ENCODE measurements at regions not wholly inside any gene's neighbourhood (a gene's known extent, or its start where the extent isn't known, plus 50 kb on each side); places are given as distances from the start of the nearest gene placed in this dataset.

- Histone ChIP-seq H3K4me1 (ENCODE audit: control insufficient read depth in 5 of 5, insufficient read depth in 5 of 5, low read length in 5 of 5) (no peaks in the 10 kb centered on the region), H3K36me3 (ENCODE audit: control insufficient read depth in 5 of 5, insufficient read depth in 5 of 5, low read length in 5 of 5) (no peaks in the 10 kb centered on the region), H3K9ac (ENCODE audit: low read length in 5 of 5) (no peak overlapping the region), H3K27ac (ENCODE audit: low read depth, low read length) (no peak overlapping the region), H3K9me3 (ENCODE audit: control insufficient read depth in 5 of 5, low read length in 5 of 5) (peaks cover 0 to 13% (median 3%) of the 10 kb centered on the region in 5 donors), H3K27me3 (ENCODE audit: control insufficient read depth in 5 of 5, insufficient read depth in 4 of 5, low read length in 5 of 5) (no peaks in the 10 kb centered on the region), H3K4me3 (ENCODE audit: low read depth in 1 of 5, low read length in 5 of 5) (no peak overlapping the region)
These were observed 152.8 kb upstream of the TAS2R1 start for GRCh38 chr5:9782826-9783560.

- Histone ChIP-seq H3K9ac (ENCODE audit: low read length in 5 of 5) (no peak overlapping the region), H3K36me3 (ENCODE audit: control insufficient read depth in 5 of 5, insufficient read depth in 5 of 5, low read length in 5 of 5) (no peaks in the 10 kb centered on the region), H3K4me3 (ENCODE audit: low read depth in 1 of 5, low read length in 5 of 5) (no peak overlapping the region), H3K27ac (ENCODE audit: low read depth, low read length) (no peak overlapping the region), H3K27me3 (ENCODE audit: control insufficient read depth in 5 of 5, insufficient read depth in 4 of 5, low read length in 5 of 5) (no peaks in the 10 kb centered on the region), H3K9me3 (ENCODE audit: control insufficient read depth in 5 of 5, low read length in 5 of 5) (peaks cover 0 to 13% (median 3%) of the 10 kb centered on the region in 5 donors), H3K4me1 (ENCODE audit: control insufficient read depth in 5 of 5, insufficient read depth in 5 of 5, low read length in 5 of 5) (no peaks in the 10 kb centered on the region)
These were observed 151.7 kb upstream of the TAS2R1 start for GRCh38 chr5:9781890-9782289.

GRCh38 chr5:9781275-9781674 is 151.1 kb upstream of the TAS2R1 start:
- Histone ChIP-seq H3K27ac (ENCODE audit: low read depth, low read length) (no peak overlapping the region), H3K36me3 (ENCODE audit: control insufficient read depth in 5 of 5, insufficient read depth in 5 of 5, low read length in 5 of 5) (no peaks in the 10 kb centered on the region), H3K9ac (ENCODE audit: low read length in 5 of 5) (no peak overlapping the region)

GRCh38 chr5:9780501-9780900 is 150.3 kb upstream of the TAS2R1 start:
- no peaks in the 10 kb centered on the region for H3K36me3 ChIP-seq (ENCODE audit: control insufficient read depth in 5 of 5, insufficient read depth in 5 of 5, low read length in 5 of 5)
- H3K4me3 ChIP-seq (ENCODE audit: low read depth in 1 of 5, low read length in 5 of 5), result no peak overlapping the region
- H3K9me3 ChIP-seq (ENCODE audit: control insufficient read depth in 5 of 5, low read length in 5 of 5), result peaks cover 0 to 13% (median 3%) of the 10 kb centered on the region in 5 donors
- H3K27me3 ChIP-seq (ENCODE audit: control insufficient read depth in 5 of 5, insufficient read depth in 4 of 5, low read length in 5 of 5), result no peaks in the 10 kb centered on the region
- H3K27ac ChIP-seq (ENCODE audit: low read depth, low read length), result no peak overlapping the region
- H3K9ac ChIP-seq (ENCODE audit: low read length in 5 of 5), result no peak overlapping the region
- H3K4me1 ChIP-seq (ENCODE audit: control insufficient read depth in 5 of 5, insufficient read depth in 5 of 5, low read length in 5 of 5), result no peaks in the 10 kb centered on the region

More at GRCh38 chr5:9781275-9781674, 151.1 kb upstream of the TAS2R1 start:
- H3K4me3 ChIP-seq (ENCODE audit: low read depth in 1 of 5, low read length in 5 of 5), result no peak overlapping the region
- H3K27me3 ChIP-seq (ENCODE audit: control insufficient read depth in 5 of 5, insufficient read depth in 4 of 5, low read length in 5 of 5), result no peaks in the 10 kb centered on the region
- no peaks in the 10 kb centered on the region for H3K4me1 ChIP-seq (ENCODE audit: control insufficient read depth in 5 of 5, insufficient read depth in 5 of 5, low read length in 5 of 5)
- peaks cover 0 to 13% (median 3%) of the 10 kb centered on the region in 5 donors for H3K9me3 ChIP-seq (ENCODE audit: control insufficient read depth in 5 of 5, low read length in 5 of 5)

- H3K4me1 ChIP-seq (ENCODE audit: control insufficient read depth in 5 of 5, insufficient read depth in 5 of 5, low read length in 5 of 5), result no peaks in the 10 kb centered on the region
- H3K9me3 ChIP-seq (ENCODE audit: control insufficient read depth in 5 of 5, low read length in 5 of 5), result peaks cover 0 to 13% (median 3%) of the 10 kb centered on the region in 5 donors
- no peaks in the 10 kb centered on the region for H3K27me3 ChIP-seq (ENCODE audit: control insufficient read depth in 5 of 5, insufficient read depth in 4 of 5, low read length in 5 of 5)
- no peak overlapping the region for H3K4me3 ChIP-seq (ENCODE audit: low read depth in 1 of 5, low read length in 5 of 5)
- H3K27ac ChIP-seq (ENCODE audit: low read depth, low read length), result no peak overlapping the region
- no peak overlapping the region for H3K9ac ChIP-seq (ENCODE audit: low read length in 5 of 5)
- H3K36me3 ChIP-seq (ENCODE audit: control insufficient read depth in 5 of 5, insufficient read depth in 5 of 5, low read length in 5 of 5), result no peaks in the 10 kb centered on the region
These were observed 146.4 kb upstream of the TAS2R1 start for GRCh38 chr5:9776525-9776924.

- no peaks in the 10 kb centered on the region for H3K36me3 ChIP-seq (ENCODE audit: control insufficient read depth in 5 of 5, insufficient read depth in 5 of 5, low read length in 5 of 5)
- H3K4me3 ChIP-seq (ENCODE audit: low read depth in 1 of 5, low read length in 5 of 5), result no peak overlapping the region
- no peaks in the 10 kb centered on the region for H3K27me3 ChIP-seq (ENCODE audit: control insufficient read depth in 5 of 5, insufficient read depth in 4 of 5, low read length in 5 of 5)
- no peak overlapping the region for H3K27ac ChIP-seq (ENCODE audit: low read depth, low read length)
- peaks cover 0 to 5% (median 3%) of the 10 kb centered on the region in 5 donors for H3K9me3 ChIP-seq (ENCODE audit: control insufficient read depth in 5 of 5, low read length in 5 of 5)
- H3K9ac ChIP-seq (ENCODE audit: low read length in 5 of 5), result no peak overlapping the region
- no peaks in the 10 kb centered on the region for H3K4me1 ChIP-seq (ENCODE audit: control insufficient read depth in 5 of 5, insufficient read depth in 5 of 5, low read length in 5 of 5)
These were observed 145.2 kb upstream of the TAS2R1 start for GRCh38 chr5:9775339-9775738.

- no peaks in the 10 kb centered on the region for H3K36me3 ChIP-seq (ENCODE audit: control insufficient read depth in 5 of 5, insufficient read depth in 5 of 5, low read length in 5 of 5)
- peaks cover 0 to 3% (median 0%) of the 10 kb centered on the region in 5 donors for H3K9me3 ChIP-seq (ENCODE audit: control insufficient read depth in 5 of 5, low read length in 5 of 5)
- no peak overlapping the region for H3K27ac ChIP-seq (ENCODE audit: low read depth, low read length)
- no peaks in the 10 kb centered on the region for H3K27me3 ChIP-seq (ENCODE audit: control insufficient read depth in 5 of 5, insufficient read depth in 4 of 5, low read length in 5 of 5)
- no peaks in the 10 kb centered on the region for H3K4me1 ChIP-seq (ENCODE audit: control insufficient read depth in 5 of 5, insufficient read depth in 5 of 5, low read length in 5 of 5)
- H3K9ac ChIP-seq (ENCODE audit: low read length in 5 of 5), result no peak overlapping the region
- H3K4me3 ChIP-seq (ENCODE audit: low read depth in 1 of 5, low read length in 5 of 5), result no peak overlapping the region
These were observed 144.4 kb upstream of the TAS2R1 start for GRCh38 chr5:9774472-9775079.

GRCh38 chr5:9771079-9771478 is 140.9 kb upstream of the TAS2R1 start:
- Histone ChIP-seq H3K27me3 (ENCODE audit: control insufficient read depth in 5 of 5, insufficient read depth in 4 of 5, low read length in 5 of 5) (no peaks in the 10 kb centered on the region), H3K27ac (ENCODE audit: low read depth, low read length) (no peak overlapping the region), H3K4me1 (ENCODE audit: control insufficient read depth in 5 of 5, insufficient read depth in 5 of 5, low read length in 5 of 5) (no peaks in the 10 kb centered on the region), H3K9me3 (ENCODE audit: control insufficient read depth in 5 of 5, low read length in 5 of 5) (peaks cover 0 to 3% (median 0%) of the 10 kb centered on the region in 5 donors), H3K36me3 (ENCODE audit: control insufficient read depth in 5 of 5, insufficient read depth in 5 of 5, low read length in 5 of 5) (no peaks in the 10 kb centered on the region), H3K4me3 (ENCODE audit: low read depth in 1 of 5, low read length in 5 of 5) (no peak overlapping the region), H3K9ac (ENCODE audit: low read length in 5 of 5) (no peak overlapping the region)

GRCh38 chr5:9766581-9766980 is 136.4 kb upstream of the TAS2R1 start:
- no peaks in the 10 kb centered on the region for H3K4me1 ChIP-seq (ENCODE audit: control insufficient read depth in 5 of 5, insufficient read depth in 5 of 5, low read length in 5 of 5)

GRCh38 chr5:9765419-9766140 is 135.4 kb upstream of the TAS2R1 start:
- Histone ChIP-seq H3K27me3 (ENCODE audit: control insufficient read depth in 5 of 5, insufficient read depth in 4 of 5, low read length in 5 of 5) (no peaks in the 10 kb centered on the region), H3K36me3 (ENCODE audit: control insufficient read depth in 5 of 5, insufficient read depth in 5 of 5, low read length in 5 of 5) (no peaks in the 10 kb centered on the region), H3K27ac (ENCODE audit: low read depth, low read length) (no peak overlapping the region), H3K4me1 (ENCODE audit: control insufficient read depth in 5 of 5, insufficient read depth in 5 of 5, low read length in 5 of 5) (no peaks in the 10 kb centered on the region), H3K4me3 (ENCODE audit: low read depth in 1 of 5, low read length in 5 of 5) (no peak overlapping the region), H3K9me3 (ENCODE audit: control insufficient read depth in 5 of 5, low read length in 5 of 5) (no peaks in the 10 kb centered on the region), H3K9ac (ENCODE audit: low read length in 5 of 5) (no peak overlapping the region)

More at GRCh38 chr5:9766581-9766980, 136.4 kb upstream of the TAS2R1 start:
- Histone ChIP-seq H3K36me3 (ENCODE audit: control insufficient read depth in 5 of 5, insufficient read depth in 5 of 5, low read length in 5 of 5) (no peaks in the 10 kb centered on the region), H3K27me3 (ENCODE audit: control insufficient read depth in 5 of 5, insufficient read depth in 4 of 5, low read length in 5 of 5) (no peaks in the 10 kb centered on the region), H3K27ac (ENCODE audit: low read depth, low read length) (no peak overlapping the region), H3K4me3 (ENCODE audit: low read depth in 1 of 5, low read length in 5 of 5) (no peak overlapping the region), H3K9me3 (ENCODE audit: control insufficient read depth in 5 of 5, low read length in 5 of 5) (no peaks in the 10 kb centered on the region), H3K9ac (ENCODE audit: low read length in 5 of 5) (no peak overlapping the region)

Measured in subcutaneous abdominal adipose tissue (tissue), 5 donors.